Kasumi-1 (cell line): ENCODE measurements at regions not wholly inside any gene's neighbourhood (a gene's known extent, or its start where the extent isn't known, plus 50 kb on each side); places are given as distances from the start of the nearest gene placed in this dataset.

Experiments used
- DNase-seq, 2 experiments: peaks; one replicate each; lab custom pipeline; 2025; lab: John Stamatoyannopoulos, UW

DNA sequence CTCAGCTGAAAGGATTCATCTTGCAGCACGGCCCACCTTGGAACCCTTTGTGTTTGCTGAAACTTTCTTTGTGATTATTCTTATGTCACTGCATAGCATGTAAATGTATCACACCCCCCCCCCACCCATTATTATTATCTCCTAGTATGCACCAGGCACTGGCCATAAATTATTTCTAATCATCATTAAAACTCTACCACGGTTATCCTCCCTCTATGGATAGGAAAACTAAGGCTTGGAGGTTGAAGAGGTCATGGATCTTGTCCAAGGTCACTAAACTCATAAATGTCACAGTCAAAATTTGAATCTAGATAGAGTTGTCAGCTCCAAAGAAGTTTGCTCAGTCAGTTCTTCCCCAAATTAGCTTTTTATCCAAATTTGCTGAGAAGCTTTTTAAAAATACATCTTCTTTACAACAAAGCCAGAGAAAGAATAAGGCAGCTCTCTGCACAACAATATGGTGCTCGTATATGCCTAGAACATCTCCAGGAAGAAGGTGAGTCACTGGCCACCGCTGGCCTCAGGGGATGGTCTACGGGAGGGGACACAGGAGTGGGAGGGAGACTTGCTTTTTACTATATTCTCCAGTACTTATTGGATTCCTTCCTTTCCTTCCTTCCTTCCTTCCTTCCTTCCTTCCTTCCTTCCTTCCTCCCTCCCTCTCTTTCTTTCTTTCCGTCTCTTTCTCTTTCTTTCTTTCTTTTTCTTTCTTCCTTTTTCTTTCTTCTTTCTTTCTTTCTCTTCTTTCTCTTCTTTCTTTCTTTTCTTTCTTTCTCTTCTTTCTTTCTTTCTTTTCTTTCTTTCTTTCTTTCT is 134.5 kb downstream of the VEGFA start:
- DNase-seq, result no peak

- DNase-seq, result no peak
Measured at GRCh38 chr6:43903739-43904290, 133.8 kb downstream of the VEGFA start.

- no peak for DNase-seq
Measured at GRCh38 chr6:43901733-43902230, 131.8 kb downstream of the VEGFA start.

GRCh38 chr6:43900916-43901732 is 131.1 kb downstream of the VEGFA start:
- no peak for DNase-seq

DNA sequence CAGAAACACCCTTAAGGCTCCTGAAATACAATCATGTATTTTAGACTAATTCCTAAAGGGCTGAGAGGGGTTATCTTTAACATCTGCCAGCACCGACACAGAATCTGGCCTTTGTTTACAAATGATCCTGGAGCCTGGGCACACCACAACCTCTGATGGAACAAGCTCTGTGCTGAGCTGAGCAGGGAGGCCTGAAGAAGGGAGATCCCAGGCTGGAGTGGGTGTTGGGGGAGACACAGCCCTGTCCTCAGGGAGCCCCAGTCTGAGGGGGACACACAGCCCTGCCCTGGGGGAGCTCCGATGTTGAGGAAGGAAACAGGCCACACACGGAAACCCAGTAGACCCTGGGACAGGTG is 130.5 kb downstream of the VEGFA start:
- no peak for DNase-seq

- no peak for DNase-seq
Measured at GRCh38 chr6:43899830-43900229, 129.8 kb downstream of the VEGFA start.

GRCh38 chr6:43898358-43899131 is 128.5 kb downstream of the VEGFA start:
- DNase-seq, result no peak

- DNase-seq, result no peak
Measured at GRCh38 chr6:43897571-43898302, 127.7 kb downstream of the VEGFA start.

- DNase-seq, result no peak
Measured at GRCh38 chr6:43896329-43897255, 126.6 kb downstream of the VEGFA start.

DNA sequence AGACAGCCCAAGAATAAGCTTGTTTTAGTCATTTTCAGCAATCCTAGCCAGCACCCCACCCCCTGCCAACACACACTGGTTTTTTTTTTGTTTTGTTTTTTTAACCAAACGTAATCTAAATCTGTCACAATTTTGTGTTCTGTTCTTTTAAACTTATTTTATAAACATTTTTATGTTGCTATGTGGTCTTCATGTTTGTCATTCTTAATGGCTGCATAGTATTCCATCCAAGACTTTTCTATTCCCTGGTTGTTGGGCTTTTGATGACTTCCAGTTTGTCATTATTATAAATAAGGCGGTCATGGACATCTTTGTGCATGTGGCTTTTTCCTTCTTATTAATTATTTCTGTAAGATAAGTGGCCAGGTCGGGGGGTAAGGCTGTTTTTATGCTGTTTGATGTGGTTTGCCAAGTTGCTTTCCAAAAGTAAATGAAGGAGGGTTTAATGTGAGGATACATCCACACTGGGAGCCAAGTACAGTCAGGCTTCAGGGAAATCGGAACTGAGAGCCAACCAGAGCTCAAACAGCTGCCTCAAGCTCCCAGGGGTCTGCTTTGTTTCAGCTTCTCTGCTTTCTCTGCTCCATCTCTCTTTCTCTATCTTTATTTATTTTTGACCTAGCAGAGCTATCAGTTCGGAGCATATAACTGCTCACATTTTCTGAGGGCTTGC is 125.8 kb downstream of the VEGFA start:
- DNase-seq, result no peak

DNA sequence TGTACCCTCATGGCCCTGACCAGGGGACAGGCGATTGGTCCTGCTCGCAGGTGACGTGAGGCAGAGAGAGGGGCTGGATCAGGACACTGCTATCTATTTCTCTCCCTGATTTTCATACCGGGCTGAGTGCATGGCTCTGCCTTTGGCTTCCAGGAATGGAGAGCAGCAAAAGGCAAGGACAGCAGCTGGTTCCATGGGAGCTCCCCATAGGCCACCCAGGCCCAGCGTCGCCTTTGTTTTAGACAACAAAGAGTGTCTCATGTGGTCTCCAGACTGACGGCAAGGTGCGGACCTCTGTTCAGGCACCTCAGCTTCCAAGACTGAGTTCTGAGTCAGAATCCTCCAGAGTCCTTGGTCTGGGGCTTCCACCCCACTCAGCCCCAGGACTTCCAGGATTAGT is 123.1 kb downstream of the VEGFA start:
- DNase-seq, result no peak

DNA sequence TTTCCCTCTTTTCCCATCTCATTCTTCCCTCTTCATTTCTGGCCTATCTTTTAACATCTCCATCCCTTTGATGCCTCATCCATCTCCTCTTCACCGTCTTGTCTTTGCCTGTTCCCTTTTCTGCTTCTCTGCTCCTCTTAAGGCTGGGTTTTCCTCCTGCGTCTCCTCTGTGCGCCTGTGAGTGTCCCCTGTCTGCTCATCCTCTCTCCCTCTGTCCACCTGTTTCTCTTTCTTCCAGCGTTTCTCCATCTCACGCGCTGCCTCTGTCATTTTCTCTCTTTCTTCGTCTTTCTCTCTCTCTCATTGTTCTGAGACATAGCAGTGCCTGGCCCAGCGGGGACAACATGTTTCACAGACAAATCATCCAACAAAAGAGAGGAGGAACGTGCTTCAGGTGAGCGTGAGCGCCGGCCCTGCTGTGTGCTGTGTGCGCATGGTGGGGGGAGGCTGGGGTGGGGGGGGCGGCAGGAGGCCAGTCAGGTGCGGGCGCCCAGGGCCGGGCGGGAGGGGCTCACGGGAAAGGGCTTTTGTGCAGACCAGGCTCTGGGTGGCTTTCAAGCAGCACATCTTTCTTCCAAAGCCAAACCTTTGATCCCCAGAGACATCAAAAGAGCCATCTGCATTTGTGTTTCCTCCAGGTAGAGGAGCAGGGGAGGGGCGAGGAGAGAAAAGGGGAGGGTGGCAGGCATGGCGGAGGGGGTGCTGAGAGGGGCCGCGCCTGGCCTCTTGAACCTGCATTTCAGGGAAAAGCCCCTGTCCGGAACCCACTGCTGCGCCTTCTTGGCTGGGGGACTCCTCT is 121.3 kb downstream of the VEGFA start:
- DNase-seq, result no peak

DNA sequence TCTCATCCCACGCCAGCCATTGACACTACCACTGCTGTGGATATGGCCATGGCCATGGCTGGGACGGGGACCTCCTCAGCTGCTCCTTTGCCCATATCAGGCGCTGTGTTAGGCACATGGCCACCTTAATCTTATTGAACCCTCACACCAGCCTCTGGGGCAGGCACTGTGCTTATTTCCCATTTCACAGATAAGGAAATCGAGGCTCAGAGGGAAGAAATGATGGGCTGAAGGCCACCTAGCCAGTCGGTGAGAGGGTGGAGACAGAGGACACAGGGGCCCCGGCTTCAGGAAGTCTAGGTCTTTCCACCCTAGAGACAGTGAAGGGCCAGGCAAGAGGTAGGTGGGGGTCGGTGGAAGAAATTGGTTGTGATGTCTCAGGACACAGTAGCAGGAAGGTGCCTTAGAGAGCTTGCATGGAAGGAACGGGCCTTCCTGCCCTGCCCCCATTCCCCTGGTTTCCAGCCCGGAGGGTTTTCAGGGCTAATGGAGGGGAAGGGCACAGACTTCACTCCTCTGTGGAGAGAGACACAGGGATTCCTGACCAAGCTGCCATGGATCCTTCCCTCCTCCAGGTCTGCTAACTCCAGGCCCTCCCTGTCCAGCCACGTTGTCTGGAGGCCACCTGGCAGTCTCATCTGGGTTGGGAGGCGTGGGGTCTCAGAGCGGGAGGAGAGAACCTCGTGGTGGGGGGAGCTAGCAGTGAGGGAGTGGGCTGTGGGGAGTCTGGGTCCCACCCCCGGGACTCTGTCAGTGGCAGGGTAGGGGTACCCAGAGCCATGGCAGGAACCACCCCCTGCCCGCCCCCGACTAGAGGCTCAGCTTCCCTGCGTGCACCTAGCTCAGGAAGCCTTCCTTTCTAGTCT is 120.4 kb downstream of the VEGFA start:
- no peak for DNase-seq

- DNase-seq, result no peak
Measured at GRCh38 chr6:43887906-43888683, 118.1 kb downstream of the VEGFA start.

DNA sequence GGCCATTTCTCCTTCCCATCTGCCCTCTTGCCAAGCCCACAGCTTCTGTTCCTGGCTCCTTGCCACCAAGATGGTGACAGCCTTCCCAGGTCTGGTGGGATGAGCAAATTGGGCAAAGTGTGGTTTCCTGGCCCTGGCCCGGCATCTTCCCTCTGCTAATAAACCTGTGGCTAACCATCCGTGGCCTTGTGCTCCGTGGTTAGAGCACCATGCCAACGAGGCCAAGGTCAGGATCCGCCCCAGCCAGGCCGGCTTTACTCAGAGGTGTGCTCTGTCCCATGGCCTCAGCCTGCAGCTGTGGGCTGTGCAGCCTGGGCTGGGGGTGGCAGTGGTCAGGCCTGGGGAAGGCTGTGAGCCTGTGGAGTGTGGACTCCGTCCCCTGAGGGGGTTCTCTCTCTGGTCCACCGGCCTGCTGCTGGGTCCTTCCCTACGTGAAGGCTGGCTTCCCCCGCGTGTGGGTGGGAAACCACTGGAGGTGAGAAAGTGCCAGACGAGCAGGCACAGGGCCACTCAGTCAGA is 117.4 kb downstream of the VEGFA start:
- no peak for DNase-seq

DNA sequence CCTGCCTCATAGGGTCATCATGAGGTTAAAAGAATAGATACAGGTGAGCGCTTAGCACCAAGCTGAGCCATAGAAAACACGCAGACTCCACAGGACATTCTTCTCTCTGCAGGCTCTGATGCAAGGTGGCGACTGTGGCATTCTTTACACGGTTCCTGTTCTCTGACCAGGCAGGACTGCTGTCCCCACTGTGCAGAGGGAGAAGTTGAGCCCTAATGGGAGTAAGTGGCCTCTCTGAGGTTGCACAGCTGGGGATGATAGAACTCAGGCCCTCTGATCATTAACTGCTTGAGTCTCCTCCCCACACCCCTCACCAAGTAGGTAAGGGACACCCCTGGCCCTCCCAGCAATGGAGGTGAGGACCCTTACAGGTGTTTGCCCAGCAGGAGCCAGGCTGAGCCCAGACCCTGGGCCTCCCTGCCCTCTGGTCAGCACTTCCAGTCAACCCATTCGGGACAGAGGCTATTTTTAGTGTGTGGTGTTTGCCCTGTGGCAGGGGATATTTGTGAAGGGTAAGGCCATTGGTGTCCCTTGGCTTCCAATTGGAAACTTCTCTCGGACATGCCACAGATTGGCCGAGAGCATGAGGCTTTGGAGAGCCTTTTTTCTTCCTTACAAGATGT is 116.8 kb downstream of the VEGFA start:
- DNase-seq, result no peak
